Fibroblast of villous mesenchyme (primary cell): ENCODE measurements at regions not wholly inside any gene's neighbourhood (a gene's known extent, or its start where the extent isn't known, plus 50 kb on each side); places are given as distances from the start of the nearest gene placed in this dataset.

Experiments
- DNase-seq: peaks from one replicate; pipeline ENCODE4 v3.0.0-alpha.2; 2010; ENCODE audit warnings: low read depth
- H3K4me3 ChIP-seq: 2 replicates; pipeline ENCODE4 v1.5.1; 2011; ENCODE audit warnings: low read depth, mild to moderate bottlenecking, low read length
- TF ChIP-seq, protein P1 (sequence below): IDR thresholded peaks from 2 replicates; pipeline ENCODE4 v1.5.1; 2012; ENCODE audit warnings: low read depth, mild to moderate bottlenecking, low read length; ENCODE audit not compliant: insufficient read depth

- no peak overlapping the region for H3K4me3 ChIP-seq
- TF ChIP-seq, protein P1, sequence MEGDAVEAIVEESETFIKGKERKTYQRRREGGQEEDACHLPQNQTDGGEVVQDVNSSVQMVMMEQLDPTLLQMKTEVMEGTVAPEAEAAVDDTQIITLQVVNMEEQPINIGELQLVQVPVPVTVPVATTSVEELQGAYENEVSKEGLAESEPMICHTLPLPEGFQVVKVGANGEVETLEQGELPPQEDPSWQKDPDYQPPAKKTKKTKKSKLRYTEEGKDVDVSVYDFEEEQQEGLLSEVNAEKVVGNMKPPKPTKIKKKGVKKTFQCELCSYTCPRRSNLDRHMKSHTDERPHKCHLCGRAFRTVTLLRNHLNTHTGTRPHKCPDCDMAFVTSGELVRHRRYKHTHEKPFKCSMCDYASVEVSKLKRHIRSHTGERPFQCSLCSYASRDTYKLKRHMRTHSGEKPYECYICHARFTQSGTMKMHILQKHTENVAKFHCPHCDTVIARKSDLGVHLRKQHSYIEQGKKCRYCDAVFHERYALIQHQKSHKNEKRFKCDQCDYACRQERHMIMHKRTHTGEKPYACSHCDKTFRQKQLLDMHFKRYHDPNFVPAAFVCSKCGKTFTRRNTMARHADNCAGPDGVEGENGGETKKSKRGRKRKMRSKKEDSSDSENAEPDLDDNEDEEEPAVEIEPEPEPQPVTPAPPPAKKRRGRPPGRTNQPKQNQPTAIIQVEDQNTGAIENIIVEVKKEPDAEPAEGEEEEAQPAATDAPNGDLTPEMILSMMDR = no peak
- peak; percentile 37 for DNase-seq
Measured at GRCh38 chr6:111992851-111993250, 61.1 kb upstream of the CCN6 start.

DNA sequence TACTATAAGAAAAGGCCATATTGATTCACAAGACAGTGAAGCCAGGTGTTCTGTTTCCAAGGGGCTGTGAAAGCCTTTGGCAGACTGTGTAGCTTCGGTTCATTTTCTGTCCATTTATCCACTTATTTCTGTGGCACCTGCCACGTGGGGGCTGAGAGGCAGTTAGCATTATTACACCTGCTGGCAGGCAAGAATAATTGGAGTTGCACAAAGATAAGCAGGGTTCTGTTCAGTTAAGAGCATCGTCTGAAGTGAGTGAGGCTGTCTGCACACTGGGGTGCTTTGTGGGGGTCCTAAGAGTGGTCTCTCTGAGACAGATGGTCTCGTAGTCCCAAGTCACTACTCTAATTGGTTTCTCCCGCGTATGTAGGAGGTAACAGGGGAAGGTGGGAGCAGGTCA lies 60.6 kb upstream of the CCN6 start:
- H3K4me3 ChIP-seq = no peak overlapping the region
- no peak for DNase-seq
- TF ChIP-seq, protein P1 = no peak

DNA sequence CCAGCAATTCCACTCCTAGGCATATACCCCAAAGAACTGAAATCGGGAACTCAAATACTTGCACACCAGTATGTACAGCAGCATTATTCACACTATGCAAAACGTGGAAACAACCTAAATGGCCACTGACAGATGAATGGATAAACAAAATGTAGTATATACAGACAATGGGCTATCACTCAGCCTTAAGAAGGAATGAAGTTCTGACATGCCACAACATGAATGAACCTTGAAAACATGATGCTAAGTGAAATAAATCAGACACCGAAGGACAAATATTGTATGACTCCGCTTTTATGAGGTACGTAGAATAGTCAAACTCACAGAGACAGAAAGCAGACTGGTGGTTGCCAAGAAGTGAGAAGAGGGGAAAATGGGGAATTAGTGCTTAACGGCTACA lies 59.1 kb upstream of the CCN6 start:
- no peak overlapping the region for H3K4me3 ChIP-seq
- TF ChIP-seq, protein P1 = no peak
- DNase-seq = no peak

- no peak overlapping the region for H3K4me3 ChIP-seq
- TF ChIP-seq, protein P1 = no peak
- DNase-seq = no peak
Measured at GRCh38 chr6:111995404-111995803, 58.5 kb upstream of the CCN6 start.

GRCh38 chr6:111996144-111996865 lies 57.6 kb upstream of the CCN6 start:
- H3K4me3 ChIP-seq = no peak overlapping the region
- TF ChIP-seq, protein P1 = no peak
- no peak for DNase-seq

DNA sequence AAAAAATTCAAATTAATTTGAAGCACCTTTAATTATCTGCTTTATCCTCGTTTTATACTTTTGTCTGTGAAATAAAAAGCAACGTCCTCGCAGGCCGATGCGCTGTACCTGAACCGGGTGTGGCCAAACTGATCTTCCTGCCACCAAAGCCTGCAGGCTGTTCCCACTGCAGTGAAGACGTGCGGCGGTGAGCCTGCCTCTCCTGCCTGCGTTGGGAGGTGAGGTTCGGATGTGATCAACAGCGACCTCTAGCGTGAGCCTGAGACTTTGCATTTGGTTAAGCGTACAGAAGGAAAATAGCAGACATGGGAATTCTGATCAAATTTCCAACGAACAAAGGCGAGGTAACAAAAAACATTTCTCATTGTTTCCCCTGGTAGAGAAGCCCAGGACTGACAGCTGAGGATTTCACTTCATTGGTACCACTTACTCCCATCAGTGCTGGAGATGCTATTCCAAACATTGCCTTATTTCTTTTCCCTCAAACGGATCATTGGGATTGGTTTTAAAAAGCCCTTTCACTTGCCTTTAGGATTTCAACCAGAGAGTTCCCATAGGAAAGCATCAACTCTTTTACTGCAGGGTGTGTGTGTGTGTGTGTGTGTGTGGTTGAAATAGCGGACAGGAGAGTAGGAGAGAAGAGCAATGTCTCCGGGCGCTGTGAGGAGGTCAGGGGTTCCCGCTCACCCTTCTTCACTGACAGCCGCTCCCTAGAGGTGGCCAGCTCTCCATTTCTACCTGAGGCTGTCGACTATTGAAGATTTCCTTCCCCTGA lies 56.6 kb upstream of the CCN6 start:
- peak; percentile 84 for DNase-seq
- TF ChIP-seq, protein P1 = peak; percentile 92
- no peak overlapping the region for H3K4me3 ChIP-seq
